ENCODE measurements at regions not wholly inside any gene's neighbourhood (a gene's known extent, or its start where the extent isn't known, plus 50 kb on each side); places are given as distances from the start of the nearest gene placed in this dataset.

- DNase-seq (ENCODE audit: low read depth), result no peak
Measured at GRCh38 chr17:33352526-33352925, 59.4 kb upstream of the ASIC2 start.

GRCh38 chr17:33356266-33356665 lies 63.2 kb upstream of the ASIC2 start:
- no peak for DNase-seq (ENCODE audit: low read depth)

- DNase-seq (ENCODE audit: low read depth), result no peak
Measured at GRCh38 chr17:33363475-33363874, 70.4 kb upstream of the ASIC2 start.

- no peak for DNase-seq (ENCODE audit: low read depth)
Measured at GRCh38 chr17:33366960-33367359, 73.9 kb upstream of the ASIC2 start.

GRCh38 chr17:33369149-33369548 lies 76.1 kb upstream of the ASIC2 start:
- DNase-seq (ENCODE audit: low read depth), result no peak

- no peak for DNase-seq (ENCODE audit: low read depth)
Measured at GRCh38 chr17:33369876-33370275, 76.8 kb upstream of the ASIC2 start.

DNA sequence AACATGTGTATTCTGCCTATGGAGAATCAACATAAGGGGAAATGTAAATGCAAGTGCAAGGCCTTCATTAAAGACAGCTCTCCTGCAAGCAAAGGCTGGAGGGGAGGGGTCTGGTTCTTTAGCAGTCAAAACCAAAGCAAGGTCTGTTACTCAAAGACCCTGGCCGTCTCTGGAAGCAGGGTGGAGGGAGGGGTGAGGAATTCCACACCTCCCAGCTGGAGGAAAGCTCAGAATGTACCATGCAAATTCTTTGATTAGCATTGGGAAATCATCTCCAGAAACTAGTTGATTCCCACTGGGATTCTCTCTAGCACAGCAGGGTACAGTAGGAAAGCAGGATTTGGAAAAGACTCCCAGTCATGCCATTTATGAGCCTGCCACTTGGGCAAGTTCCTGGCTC lies 77.3 kb upstream of the ASIC2 start:
- DNase-seq (ENCODE audit: low read depth), result no peak

GRCh38 chr17:33371377-33371776 lies 78.3 kb upstream of the ASIC2 start:
- no peak for DNase-seq (ENCODE audit: low read depth)

- no peak for DNase-seq (ENCODE audit: low read depth)
Measured at GRCh38 chr17:33373273-33373672, 80.2 kb upstream of the ASIC2 start.

GRCh38 chr17:33375103-33375502 lies 82.0 kb upstream of the ASIC2 start:
- no peak for DNase-seq (ENCODE audit: low read depth)

- DNase-seq (ENCODE audit: low read depth), result no peak
Measured at GRCh38 chr17:33375783-33376182, 82.7 kb upstream of the ASIC2 start.

DNA sequence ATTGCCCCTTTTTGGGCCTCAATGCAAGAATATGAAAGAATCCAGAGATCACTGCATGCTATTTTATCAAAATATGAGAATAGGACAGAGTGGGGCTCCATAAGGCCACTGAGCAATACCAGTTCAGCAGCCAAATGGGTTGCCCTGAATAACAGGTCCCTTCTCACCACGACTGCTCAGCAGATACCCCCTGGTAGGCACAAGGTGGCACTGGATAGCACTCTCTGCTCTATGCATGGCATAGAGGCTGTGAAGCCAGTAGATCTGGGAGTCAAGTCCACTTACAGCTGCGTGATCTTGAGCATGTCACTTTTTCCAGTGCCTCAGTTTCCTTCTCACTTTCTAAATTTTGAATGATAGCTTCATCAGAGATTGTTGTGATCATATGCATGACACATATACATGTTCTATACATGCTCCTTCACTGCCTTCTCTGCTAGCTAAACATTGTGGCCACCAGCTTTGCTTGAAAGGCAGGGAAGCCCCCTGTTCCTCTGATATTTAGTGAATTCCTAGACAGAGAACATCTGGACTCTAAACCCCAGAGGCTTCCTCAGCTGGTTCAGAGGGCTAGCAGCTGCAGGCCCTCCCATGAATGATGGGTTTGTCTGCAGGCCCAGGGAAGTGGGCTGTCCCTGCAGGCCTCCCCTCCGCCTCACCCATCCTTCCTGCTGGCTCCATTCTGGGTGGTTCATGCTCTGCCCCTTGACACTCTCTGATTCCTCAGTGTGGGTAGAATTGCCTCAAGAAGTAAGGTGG lies 84.9 kb upstream of the ASIC2 start:
- DNase-seq (ENCODE audit: low read depth), result no peak

DNA sequence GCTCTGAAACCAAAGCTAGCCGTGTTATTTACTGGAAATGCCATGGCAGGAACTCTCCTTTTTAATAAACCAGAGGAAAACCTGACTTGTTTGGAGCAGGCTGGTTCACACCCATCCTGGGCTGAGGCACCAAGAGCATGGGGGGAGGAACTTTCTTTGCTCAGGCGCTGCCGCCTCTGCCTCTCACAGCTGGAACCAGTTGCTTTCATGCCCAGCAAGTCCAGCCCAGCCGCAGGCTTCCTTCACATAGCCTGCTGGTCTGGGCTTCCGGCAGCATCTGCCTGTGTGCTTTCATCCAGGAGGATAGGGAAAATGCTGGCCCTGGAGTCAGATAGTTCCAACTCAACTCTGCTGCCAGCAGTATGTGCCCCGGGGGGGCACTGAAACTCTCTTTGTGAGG lies 88.1 kb upstream of the ASIC2 start:
- no peak for DNase-seq (ENCODE audit: low read depth)

DNA sequence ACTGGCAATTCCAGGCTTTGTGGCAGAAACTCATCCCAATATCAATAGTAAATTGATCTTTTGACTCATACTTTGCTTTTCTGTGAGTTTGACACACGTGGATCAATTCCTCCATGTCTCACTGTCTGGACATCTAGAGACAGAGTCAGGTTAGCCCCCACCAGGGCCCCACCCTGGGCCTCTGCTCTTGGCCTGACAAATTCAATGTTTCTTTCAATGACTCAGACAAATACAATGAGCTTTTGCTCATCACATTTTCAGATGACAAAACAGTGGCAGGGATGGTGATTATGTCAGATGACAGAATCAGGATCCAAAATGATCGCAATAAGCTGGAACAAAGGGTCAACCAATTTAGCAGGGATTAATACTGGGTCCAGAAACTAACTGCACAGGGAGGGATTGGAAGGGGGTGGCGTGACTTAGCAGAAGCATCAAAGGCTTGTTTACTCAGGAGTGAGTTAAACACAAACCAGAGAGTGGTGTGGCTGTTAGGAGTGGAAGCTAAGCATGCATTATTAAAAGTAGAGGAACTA lies 90.5 kb upstream of the ASIC2 start:
- DNase-seq (ENCODE audit: low read depth), result no peak

DNA sequence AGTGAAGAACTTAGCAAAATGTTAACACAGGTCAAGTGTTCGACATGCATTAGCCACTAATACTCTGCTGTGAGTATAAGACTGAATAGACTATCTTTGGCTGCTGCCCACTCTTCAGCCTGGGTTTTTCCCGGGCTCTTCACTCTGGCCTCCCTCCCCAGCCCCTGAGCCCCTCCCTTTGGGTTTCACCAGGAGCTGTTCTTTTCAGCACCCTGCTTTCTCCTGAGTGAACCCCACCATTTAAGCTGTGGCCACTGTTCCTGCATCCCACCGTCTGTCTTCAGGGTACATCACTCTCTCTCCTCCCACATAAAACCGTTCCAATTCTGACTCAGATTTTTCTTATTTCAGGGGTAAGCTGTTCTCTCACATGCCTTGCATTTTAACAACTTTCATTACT lies 92.0 kb upstream of the ASIC2 start:
- DNase-seq (ENCODE audit: low read depth), result no peak

- no peak for DNase-seq (ENCODE audit: low read depth)
Measured at GRCh38 chr17:33385713-33386112, 92.6 kb upstream of the ASIC2 start.

- DNase-seq (ENCODE audit: low read depth), result no peak
Measured at GRCh38 chr17:33387406-33387805, 94.3 kb upstream of the ASIC2 start.

GRCh38 chr17:33389504-33390135 lies 96.5 kb upstream of the ASIC2 start:
- DNase-seq (ENCODE audit: low read depth), result no peak

GRCh38 chr17:33390479-33391176 lies 97.5 kb upstream of the ASIC2 start:
- DNase-seq (ENCODE audit: low read depth), result no peak

DNA sequence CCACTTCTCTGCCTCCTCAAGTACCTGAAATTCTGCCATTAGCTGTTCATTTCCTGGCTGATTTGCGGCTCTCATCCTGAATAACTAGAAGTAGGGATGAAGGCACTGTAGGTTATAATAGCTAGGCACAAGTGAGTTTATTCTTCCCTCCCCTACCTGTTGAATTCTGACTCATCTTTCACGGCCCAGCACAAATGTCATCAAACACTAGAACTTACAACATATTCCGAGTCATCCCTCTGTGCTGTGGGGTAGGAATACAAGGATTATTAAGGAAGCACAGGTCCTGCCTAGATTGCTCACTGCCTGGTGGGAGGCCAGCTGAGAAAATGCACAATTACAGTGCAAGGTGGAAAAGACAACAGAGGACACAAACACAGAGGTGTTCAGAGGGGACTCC lies 103.7 kb upstream of the ASIC2 start:
- no peak for DNase-seq (ENCODE audit: low read depth)

GRCh38 chr17:33398386-33398785 lies 105.3 kb upstream of the ASIC2 start:
- no peak for DNase-seq (ENCODE audit: low read depth)

GRCh38 chr17:33401249-33401648 lies 108.2 kb upstream of the ASIC2 start:
- DNase-seq (ENCODE audit: low read depth), result no peak

DNA sequence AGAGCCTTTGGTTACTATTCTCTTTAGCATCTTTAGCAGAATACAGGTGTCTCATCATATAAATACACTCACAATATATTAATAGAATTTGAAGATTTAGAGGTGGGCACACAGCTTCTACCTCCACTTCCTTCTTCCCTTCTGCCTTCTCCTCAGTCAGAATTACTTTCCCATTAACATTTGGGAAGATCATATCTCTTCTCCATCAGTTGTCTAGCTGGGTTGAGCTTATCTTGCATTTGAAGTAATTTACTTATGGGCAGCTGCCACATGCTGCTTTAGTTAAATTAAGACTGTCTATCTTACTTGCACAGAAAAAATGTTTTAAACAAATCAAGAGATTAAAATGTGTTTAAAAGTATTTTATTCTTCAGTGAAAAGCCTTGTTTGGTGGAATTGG lies 110.1 kb upstream of the ASIC2 start:
- DNase-seq (ENCODE audit: low read depth), result no peak

All from stimulated activated CD8-positive, alpha-beta memory T cell treated with anti-CD3 and anti-CD28 coated beads, Interleukin-15, amount 100 ng/mL, for 1 hour (primary cell).